ENCODE measurements at regions not wholly inside any gene's neighbourhood (a gene's known extent, or its start where the extent isn't known, plus 50 kb on each side); places are given as distances from the start of the nearest gene placed in this dataset.

- TF ChIP-seq POLR2A (IDR thresholded peaks at IDR 0.05), result no peak
- no peak for TF ChIP-seq POLR2AphosphoS5 (IDR thresholded peaks at IDR 0.05)
- no peak for TF ChIP-seq CTCF (IDR thresholded peaks at IDR 0.05)
- TF ChIP-seq EP300 (IDR thresholded peaks at IDR 0.05), result no peak
Measured at GRCh38 chr7:136034132-136034531, 57.0 kb upstream of the MTPN start.

Data from sigmoid colon (tissue), 4 donors.